Mammary epithelial cell (primary cell): ENCODE measurements at regions not wholly inside any gene's neighbourhood (a gene's known extent, or its start where the extent isn't known, plus 50 kb on each side); places are given as distances from the start of the nearest gene placed in this dataset.

Experiments used
- EZH2 ChIP-seq: IDR thresholded peaks from 2 replicates; pipeline ENCODE4 v1.6.1; 2012; ENCODE audit warnings: low read length, inconsistent platforms, borderline replicate concordance
- TF ChIP-seq, protein P1 (sequence below), 2 donors: IDR thresholded peaks in 1 of 2; conservative IDR thresholded peaks in 1 of 2; 2 replicates each; pipeline ENCODE4 v1.5.1; 2011 to 2012; ENCODE audit warnings: inconsistent platforms in 2 of 2, low read length in 2 of 2, mild to moderate bottlenecking in 2 of 2, control low read depth in 1 of 2, low read depth in 1 of 2; ENCODE audit not compliant: insufficient read depth in 1 of 2; ENCODE audit errors: extremely low read depth in 1 of 2

- TF ChIP-seq, protein P1, sequence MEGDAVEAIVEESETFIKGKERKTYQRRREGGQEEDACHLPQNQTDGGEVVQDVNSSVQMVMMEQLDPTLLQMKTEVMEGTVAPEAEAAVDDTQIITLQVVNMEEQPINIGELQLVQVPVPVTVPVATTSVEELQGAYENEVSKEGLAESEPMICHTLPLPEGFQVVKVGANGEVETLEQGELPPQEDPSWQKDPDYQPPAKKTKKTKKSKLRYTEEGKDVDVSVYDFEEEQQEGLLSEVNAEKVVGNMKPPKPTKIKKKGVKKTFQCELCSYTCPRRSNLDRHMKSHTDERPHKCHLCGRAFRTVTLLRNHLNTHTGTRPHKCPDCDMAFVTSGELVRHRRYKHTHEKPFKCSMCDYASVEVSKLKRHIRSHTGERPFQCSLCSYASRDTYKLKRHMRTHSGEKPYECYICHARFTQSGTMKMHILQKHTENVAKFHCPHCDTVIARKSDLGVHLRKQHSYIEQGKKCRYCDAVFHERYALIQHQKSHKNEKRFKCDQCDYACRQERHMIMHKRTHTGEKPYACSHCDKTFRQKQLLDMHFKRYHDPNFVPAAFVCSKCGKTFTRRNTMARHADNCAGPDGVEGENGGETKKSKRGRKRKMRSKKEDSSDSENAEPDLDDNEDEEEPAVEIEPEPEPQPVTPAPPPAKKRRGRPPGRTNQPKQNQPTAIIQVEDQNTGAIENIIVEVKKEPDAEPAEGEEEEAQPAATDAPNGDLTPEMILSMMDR (conservative IDR thresholded peaks at IDR 0.05 in 1 of 2, IDR thresholded peaks at IDR 0.05 in 1 of 2; ENCODE audit: extremely low read depth in 1 of 2, insufficient read depth in 1 of 2, low read depth in 1 of 2, low read length in 2 of 2): no peak
- TF ChIP-seq EZH2: no peak
These were observed 529.1 kb downstream of the NPIPA7 start for GRCh38 chr16:16908077-16908476.
